OCI-M1 (cell line): ENCODE measurements at regions not wholly inside any gene's neighbourhood (a gene's known extent, or its start where the extent isn't known, plus 50 kb on each side); places are given as distances from the start of the nearest gene placed in this dataset.
A peak's percentile ranks its signal among the peaks of the same experiment; 100 is the strongest.

Experiments
- DNase-seq: peaks from one replicate; lab custom pipeline; 2025; lab: John Stamatoyannopoulos, UW

GRCh38 chr9:11323457-11323856, 710.7 kb upstream of the PTPRD start:
- DNase-seq: no peak

GRCh38 chr9:11326231-11326630, 713.4 kb upstream of the PTPRD start:
- no peak for DNase-seq

GRCh38 chr9:11328326-11328725, 715.5 kb upstream of the PTPRD start:
- no peak for DNase-seq

- no peak for DNase-seq
These were observed 722.2 kb upstream of the PTPRD start for GRCh38 chr9:11335011-11335410.

GRCh38 chr9:11338130-11338529, 725.3 kb upstream of the PTPRD start:
- peak; percentile 88 for DNase-seq

GRCh38 chr9:11340654-11341053, 727.9 kb upstream of the PTPRD start:
- DNase-seq: no peak

GRCh38 chr9:11347437-11347836, 734.6 kb upstream of the PTPRD start:
- peak; percentile 97 for DNase-seq

- DNase-seq: no peak
These were observed 735.6 kb upstream of the PTPRD start for GRCh38 chr9:11348366-11348765.

GRCh38 chr9:11349187-11349586, 736.4 kb upstream of the PTPRD start:
- DNase-seq: no peak

- DNase-seq: no peak
These were observed 739.8 kb upstream of the PTPRD start for GRCh38 chr9:11352612-11353011.

GRCh38 chr9:11356067-11356466, 743.3 kb upstream of the PTPRD start:
- no peak for DNase-seq

- no peak for DNase-seq
These were observed 753.9 kb upstream of the PTPRD start for GRCh38 chr9:11366585-11367129.

- DNase-seq: no peak
These were observed 762.1 kb upstream of the PTPRD start for GRCh38 chr9:11374926-11375325.

GRCh38 chr9:11402621-11403020, 789.8 kb upstream of the PTPRD start:
- no peak for DNase-seq

- DNase-seq: no peak
These were observed 801.4 kb upstream of the PTPRD start for GRCh38 chr9:11414241-11414640.

- no peak for DNase-seq
These were observed 805.0 kb upstream of the PTPRD start for GRCh38 chr9:11417782-11418181.

- DNase-seq: no peak
These were observed 818.7 kb upstream of the PTPRD start for GRCh38 chr9:11431490-11431889.

- no peak for DNase-seq
These were observed 819.6 kb upstream of the PTPRD start for GRCh38 chr9:11432361-11432760.

- no peak for DNase-seq
These were observed 830.8 kb upstream of the PTPRD start for GRCh38 chr9:11443631-11444030.

- DNase-seq: peak; percentile 97
These were observed 845.3 kb upstream of the PTPRD start for GRCh38 chr9:11457825-11458790.

GRCh38 chr9:11469745-11470144, 856.9 kb upstream of the PTPRD start:
- no peak for DNase-seq

GRCh38 chr9:11471321-11471720, 858.5 kb upstream of the PTPRD start:
- DNase-seq: no peak

GRCh38 chr9:11500780-11501179, 888.0 kb upstream of the PTPRD start:
- DNase-seq: no peak

GRCh38 chr9:11506980-11507379, 894.2 kb upstream of the PTPRD start:
- DNase-seq: no peak
